Stimulated activated CD8-positive, alpha-beta memory T cell treated with anti-CD3 and anti-CD28 coated beads, Interleukin-15, amount 100 ng/mL, for 24 hours (primary cell): ENCODE measurements at regions not wholly inside any gene's neighbourhood (a gene's known extent, or its start where the extent isn't known, plus 50 kb on each side); places are given as distances from the start of the nearest gene placed in this dataset.

Experiments
- DNase-seq: peaks from one replicate; pipeline ENCODE4 v3.0.0-alpha.2; 2020; ENCODE audit warnings: low read depth

GRCh38 chr2:56709181-56709580 is 525.4 kb downstream of the CCDC85A start:
- DNase-seq, result no peak

- no peak for DNase-seq
Observed at GRCh38 chr2:56713161-56713676, 529.4 kb downstream of the CCDC85A start.

GRCh38 chr2:56713978-56714377 is 530.2 kb downstream of the CCDC85A start:
- DNase-seq, result no peak

GRCh38 chr2:56714400-56714799 is 530.6 kb downstream of the CCDC85A start:
- no peak for DNase-seq

GRCh38 chr2:56715683-56716082 is 531.9 kb downstream of the CCDC85A start:
- DNase-seq, result no peak

GRCh38 chr2:56718413-56718812 is 534.6 kb downstream of the CCDC85A start:
- no peak for DNase-seq

- no peak for DNase-seq
Observed at GRCh38 chr2:56729212-56729611, 545.4 kb downstream of the CCDC85A start.

GRCh38 chr2:56732946-56733345 is 549.2 kb downstream of the CCDC85A start:
- DNase-seq, result no peak

- DNase-seq, result no peak
Observed at GRCh38 chr2:56739413-56739812, 555.6 kb downstream of the CCDC85A start.

GRCh38 chr2:56741601-56742102 is 557.9 kb downstream of the CCDC85A start:
- DNase-seq, result no peak

GRCh38 chr2:56743807-56744206 is 560.0 kb downstream of the CCDC85A start:
- DNase-seq, result no peak

- no peak for DNase-seq
Observed at GRCh38 chr2:56749152-56749752, 565.5 kb downstream of the CCDC85A start.

- no peak for DNase-seq
Observed at GRCh38 chr2:56753182-56753581, 569.4 kb downstream of the CCDC85A start.

- no peak for DNase-seq
Observed at GRCh38 chr2:56754066-56754615, 570.4 kb downstream of the CCDC85A start.

- no peak for DNase-seq
Observed at GRCh38 chr2:56754627-56755026, 570.8 kb downstream of the CCDC85A start.

GRCh38 chr2:56757884-56758545 is 574.2 kb downstream of the CCDC85A start:
- no peak for DNase-seq

- DNase-seq, result no peak
Observed at GRCh38 chr2:56763683-56764082, 579.9 kb downstream of the CCDC85A start.

- DNase-seq, result no peak
Observed at GRCh38 chr2:56768973-56769372, 585.2 kb downstream of the CCDC85A start.

GRCh38 chr2:56770490-56770889 is 586.7 kb downstream of the CCDC85A start:
- DNase-seq, result no peak

GRCh38 chr2:56784046-56784445 is 600.3 kb downstream of the CCDC85A start:
- DNase-seq, result no peak

GRCh38 chr2:56801214-56801613 is 617.4 kb downstream of the CCDC85A start:
- DNase-seq, result no peak

GRCh38 chr2:56801770-56802169 is 618.0 kb downstream of the CCDC85A start:
- no peak for DNase-seq

GRCh38 chr2:56803596-56803995 is 619.8 kb downstream of the CCDC85A start:
- DNase-seq, result no peak
